ENCODE measurements at regions not wholly inside any gene's neighbourhood (a gene's known extent, or its start where the extent isn't known, plus 50 kb on each side); places are given as distances from the start of the nearest gene placed in this dataset.

DNA sequence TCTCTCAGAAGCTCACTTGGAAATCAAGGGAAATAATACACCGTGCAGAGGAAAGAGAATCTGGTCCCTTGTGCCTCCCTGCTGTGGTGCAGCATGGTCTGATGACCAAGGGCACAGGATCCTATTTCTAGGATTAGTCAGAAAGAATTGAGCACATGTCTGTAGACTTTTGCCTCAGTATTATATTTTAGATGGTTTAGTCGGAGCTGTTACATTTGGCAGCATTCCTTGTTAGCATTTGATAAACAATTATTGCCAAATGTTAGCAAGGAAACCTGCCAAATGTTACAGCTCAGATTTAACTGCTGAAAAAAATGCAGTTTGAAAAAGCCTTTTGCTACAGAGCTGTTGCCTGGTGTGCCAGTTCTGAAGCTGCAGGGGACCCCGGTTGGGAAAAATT is 183.5 kb upstream of the DPYD start:
- DNase-seq = no peak

DNA sequence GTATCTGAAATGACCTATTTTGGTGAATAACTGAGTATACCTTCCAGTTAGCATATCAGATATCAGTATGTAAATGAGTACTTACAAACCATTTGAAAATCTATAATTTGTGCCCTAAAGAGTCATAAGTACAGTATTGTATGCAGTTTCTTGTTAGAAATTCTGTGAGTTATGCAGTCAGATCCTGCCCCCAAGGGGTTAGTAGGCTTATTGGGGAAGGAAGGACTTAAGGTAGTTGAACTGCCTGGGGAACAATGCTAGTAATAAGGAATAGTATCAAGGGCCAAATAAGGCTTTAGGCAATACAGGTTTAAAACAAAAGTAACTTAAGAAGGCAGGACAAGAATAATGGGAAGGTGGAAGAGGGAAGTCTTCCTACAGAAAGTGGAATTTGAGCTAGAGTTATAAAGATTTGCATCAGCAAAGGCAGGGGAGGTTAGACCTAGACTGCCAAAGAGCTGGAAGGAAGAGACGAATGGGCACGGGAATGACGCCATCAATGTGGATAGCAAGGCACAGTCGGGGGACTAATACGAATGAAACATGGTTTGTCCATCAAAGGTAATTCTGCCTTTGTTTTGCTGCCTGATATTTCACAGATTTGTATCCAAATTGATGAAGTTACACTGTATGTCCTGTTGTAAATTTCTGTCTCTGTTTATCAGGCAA is 182.9 kb upstream of the DPYD start:
- DNase-seq = no peak

DNA sequence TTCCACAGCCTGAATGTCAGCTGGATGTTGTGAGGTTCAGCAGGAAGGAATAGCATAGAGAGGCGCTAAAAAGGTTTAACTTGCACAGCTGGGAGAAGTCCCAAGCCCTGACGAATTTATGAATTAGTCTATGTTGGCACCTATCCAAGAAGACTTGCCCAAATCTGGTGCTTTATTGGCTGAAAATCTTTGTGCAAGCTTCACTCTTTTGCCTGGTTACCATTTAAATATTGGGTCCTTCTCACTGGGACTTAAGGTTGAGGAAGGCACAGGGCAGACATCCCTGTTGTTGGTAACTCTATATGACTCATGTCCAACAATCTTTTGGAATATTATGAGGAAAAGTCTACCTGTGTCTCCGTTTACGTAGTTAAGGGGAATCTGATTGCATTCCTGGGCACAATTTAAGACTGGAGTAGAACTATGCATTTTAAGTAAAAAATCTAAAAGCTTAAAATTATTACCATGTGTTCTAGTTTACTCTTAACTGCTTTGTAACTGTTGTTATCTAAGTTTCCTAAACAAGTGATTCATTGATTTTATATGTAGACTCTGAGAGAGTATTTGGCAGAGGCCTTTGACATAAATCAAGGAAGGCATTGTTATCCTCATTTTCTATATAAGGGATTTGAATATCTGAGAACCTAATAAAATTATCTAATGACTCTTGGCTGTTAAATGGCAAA is 181.7 kb upstream of the DPYD start:
- no peak for DNase-seq

DNA sequence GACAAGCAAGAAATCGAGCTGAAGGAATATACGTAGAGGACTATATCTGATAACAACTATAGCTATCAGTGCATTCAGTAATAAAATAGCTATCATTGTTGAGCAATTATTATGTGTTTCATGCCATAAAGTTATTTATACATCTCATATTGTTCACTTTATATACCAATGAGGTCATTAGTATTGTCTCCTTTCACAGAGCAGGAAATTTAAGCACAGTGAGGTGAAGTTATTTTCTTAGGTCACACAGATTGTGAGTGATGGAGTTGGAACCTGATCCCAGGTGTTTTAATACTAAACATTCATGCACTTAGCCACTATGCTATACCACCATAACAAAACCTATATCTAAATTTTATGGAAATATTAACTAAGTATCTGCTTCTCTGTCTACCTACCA is 180.5 kb upstream of the DPYD start:
- DNase-seq = no peak

DNA sequence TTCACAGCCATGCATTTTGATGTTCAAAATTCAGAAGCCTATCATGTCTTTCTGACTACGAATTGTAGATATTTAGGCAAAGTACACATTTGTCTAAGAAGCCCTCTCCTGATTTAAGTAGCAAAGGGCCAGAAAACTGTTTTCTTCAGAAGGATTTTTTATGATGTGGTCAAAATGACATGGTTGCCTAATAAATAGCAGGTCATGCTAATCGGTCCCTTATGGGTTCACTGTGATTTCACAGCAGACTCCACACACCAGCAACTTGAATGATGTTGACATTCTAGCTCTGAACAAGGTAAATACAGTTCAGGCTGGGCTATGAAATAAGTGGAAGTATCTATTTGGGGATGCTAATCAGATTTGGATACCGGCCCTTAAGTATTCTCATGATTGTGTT is 178.7 kb upstream of the DPYD start:
- no peak for DNase-seq

DNA sequence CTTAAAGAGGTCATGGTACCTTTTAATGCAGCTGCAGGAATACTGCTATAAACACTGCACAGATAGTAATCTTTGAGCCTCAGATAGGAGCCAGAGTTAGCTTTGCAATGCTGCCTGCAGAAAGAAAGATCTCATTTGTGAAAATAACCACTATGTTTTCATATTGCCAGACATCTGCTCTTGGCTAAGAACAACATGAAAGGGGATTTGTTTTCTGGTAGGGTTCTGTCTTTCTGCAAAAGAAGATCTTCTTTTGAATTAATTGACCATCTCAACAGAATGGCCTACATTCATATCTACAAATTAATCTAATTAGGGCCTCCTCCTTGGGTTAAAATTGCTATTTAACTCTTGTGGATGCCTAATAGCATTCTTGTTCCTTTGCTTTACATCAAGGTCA is 177.6 kb upstream of the DPYD start:
- no peak for DNase-seq

DNA sequence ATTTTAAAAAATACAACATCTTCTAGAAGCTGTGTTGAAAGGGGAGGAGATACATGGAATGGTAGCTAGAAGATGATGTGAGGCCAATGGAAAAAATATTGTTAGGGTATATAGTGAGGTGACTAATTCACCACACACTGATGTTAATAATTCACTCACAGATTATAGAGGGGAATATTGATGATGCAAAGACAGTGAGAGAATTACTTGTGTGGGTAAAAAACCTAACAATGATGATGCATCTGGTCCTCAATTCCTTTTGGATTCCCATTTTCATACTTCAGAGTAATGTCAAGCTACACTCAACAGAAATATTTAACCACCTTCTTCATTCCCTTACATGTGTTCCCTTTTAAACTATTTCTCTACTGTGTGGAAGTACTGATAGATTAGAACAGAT is 169.5 kb upstream of the DPYD start:
- DNase-seq = no peak

DNA sequence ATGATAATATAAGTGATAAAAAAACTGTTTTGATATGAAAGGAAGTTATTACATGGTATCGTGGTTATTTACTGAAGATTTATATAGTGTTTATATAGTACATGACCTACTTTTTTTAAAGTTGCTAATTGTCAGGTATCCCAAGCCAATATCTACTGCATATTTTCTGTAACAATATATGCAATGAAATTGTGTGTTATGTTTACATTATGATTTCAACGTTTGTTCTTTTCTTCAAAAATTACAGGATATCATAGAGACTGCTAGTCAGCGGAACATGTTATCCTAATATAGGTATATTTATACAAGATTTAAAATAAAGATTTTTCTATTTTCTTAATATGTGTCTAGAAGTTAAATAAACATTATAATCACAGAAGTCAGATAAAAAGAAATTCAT is 167.5 kb upstream of the DPYD start:
- no peak for DNase-seq

DNA sequence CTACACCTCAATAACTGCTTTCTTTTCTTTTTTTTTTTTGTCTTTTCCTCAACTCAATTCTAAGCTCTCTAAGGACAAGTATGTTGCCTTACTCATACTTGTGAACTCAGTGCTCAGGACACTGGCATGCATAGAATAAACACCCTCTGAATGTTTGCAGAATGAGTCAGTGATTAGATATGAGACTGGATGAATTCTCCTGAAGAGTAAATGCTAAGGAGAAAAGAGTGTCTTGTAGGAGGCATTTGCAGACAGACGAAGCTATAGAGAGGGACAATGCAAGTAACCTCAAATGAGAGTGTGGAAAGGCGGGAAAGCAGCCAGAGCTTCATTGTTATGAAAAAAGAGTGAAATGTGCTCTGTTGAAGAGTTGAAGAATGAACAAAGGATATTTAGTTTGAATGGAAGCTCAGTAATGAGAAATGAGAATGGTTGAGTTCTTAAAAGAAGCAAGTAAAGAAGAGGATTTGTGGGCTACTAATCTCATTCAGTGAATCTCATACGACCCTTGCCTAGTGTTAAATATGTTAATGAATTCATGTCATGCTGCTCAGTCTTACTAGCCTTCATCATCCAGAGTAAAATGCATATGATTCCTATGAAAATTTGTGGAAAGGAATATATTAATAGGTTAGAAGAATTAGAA is 166.1 kb upstream of the DPYD start:
- DNase-seq = no peak

DNA sequence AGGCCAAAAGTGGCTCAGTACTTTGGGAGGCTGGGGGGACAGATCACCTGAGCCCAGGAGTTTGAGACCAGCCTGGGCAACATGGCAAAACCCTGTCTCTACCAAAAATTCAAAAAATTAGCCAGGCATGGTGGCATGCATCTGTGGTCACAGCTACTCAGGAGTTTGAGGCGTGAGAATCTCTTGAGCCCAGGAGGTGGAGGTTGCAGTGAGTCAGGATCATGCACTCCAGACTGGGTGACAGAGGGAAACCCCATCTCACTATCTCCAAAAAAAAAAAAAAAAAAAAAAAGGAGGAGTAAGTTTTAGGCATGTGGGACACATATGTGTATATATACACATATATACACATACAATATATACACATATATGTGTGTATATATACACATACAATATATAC is 165.3 kb upstream of the DPYD start:
- DNase-seq = no peak

DNA sequence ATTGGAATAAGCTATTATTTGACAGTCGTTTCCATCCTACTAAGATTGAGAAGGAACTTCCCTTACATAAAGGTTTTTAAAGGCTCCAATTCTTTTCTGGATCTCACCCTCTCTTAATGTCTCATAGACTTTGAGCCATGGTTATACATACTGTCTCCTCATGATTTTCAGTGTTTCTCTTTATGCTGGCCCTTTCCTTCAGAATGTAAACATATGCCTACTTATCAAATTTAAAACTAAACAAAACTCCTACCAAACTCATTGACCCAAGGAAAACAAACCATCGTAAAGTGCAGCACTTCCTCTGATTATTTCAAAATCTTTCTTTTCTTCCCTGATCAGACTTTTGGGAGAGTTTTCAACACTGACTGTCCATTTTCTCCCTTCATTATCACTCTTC is 163.4 kb upstream of the DPYD start:
- DNase-seq = no peak

DNA sequence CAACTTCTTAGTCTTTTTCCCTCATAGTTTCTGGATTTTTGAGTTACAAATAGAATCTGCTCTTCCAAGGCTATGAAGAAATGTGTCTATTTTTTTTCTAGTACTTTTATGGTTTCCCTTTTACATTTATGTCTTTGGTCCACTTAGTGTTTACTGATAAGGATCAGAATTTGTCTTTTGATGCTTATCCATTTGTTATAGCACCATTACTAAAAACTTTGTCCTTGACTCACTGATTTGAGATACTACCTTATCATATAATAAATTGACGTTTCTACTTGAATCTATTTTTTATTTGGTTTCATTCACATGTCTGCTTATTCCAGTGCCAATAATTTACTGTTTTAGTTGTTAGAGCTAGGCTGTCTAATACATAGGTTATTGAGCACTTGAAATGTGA is 161.1 kb upstream of the DPYD start:
- no peak for DNase-seq

DNA sequence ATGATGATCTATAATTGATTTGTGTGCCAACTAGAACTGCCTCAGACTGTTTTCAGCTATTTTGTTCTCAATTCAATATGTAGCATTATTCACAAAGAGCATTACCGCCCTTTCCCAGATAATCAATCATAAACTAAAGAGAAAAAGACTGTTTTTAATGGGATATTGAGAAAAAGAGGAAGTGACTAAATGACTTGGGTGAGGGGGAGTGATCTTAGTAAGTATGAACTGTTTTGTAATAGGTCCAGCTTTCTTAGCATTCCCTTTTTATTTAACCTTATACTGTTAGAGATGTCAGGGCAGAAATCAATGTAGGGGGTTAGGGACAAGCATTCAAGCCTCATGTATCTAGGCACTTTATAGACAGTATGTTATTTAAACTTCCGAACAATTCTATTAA is 157.8 kb upstream of the DPYD start:
- DNase-seq = no peak

DNA sequence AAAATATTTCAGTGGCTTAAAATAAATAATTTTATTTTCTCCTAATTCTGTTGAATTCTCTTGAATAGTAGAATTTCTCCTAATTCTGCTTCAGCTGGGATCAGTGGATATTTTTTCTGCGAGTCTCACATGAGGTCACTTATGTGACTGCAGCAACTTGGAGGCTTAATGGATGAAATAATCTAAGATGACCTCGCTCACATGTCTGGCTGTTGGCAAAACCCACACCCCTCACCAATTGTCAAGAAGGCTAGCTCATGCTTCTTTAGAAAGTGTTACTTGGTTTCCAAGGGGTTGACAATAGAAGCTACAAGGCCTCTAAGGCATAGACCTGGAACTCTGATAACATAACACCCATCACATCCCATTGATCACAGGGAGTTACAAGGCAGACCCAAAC is 156.9 kb upstream of the DPYD start:
- no peak for DNase-seq

DNA sequence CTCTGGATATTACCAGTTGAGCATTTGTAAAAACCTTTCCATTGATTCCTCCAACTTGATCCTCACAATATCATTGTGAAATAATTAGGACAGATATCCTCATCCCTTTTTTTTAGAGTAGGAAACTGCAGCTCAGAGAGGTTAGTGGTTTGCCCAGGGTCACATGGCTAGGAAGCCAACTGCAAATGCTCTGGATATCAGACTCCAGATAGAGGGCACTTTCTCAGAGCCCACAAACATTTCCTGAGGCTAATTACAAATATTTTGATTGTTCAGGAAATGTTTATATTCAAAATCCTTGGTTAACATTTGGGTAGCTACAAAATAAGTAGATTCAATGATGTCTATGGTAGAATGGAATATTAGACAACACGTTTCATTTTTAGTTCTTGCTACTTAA is 154.8 kb upstream of the DPYD start:
- DNase-seq = no peak

DNA sequence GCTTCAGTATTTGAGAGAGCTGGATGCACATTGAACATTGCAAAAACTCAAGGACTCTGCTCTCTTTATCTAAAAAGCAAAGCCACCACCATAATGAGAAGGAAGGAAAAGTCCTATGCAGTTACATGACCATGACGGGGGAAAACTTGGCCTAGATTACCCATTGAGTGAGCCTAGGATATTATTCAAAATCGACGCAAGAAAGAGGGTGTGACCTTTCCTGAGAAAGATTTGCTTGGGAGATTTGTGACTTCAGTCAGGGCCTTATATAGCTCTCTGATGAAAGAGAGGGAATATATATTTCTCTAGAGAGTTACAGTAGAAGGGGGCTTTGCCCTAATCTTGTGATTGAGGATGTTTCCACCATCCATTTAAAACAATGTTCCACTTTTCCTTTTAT is 153.0 kb upstream of the DPYD start:
- DNase-seq = no peak

DNA sequence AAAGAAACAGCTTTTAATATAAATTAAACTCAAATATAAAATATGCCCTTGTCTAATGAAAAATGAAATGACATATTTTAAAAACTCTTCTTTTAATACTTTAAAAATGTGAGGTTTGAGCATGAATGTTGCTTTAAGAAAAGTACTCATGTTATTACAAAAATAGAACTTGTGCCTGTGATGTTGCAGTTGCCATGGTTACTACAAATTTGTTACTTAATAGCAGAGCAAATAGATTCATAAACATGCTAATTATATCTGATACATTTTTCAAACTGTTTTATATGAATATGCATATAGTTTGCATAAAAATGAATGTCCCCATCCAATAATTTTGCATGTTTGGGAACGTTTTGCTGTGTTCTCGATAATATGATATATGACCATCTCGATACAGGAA is 152.3 kb upstream of the DPYD start:
- DNase-seq = no peak

DNA sequence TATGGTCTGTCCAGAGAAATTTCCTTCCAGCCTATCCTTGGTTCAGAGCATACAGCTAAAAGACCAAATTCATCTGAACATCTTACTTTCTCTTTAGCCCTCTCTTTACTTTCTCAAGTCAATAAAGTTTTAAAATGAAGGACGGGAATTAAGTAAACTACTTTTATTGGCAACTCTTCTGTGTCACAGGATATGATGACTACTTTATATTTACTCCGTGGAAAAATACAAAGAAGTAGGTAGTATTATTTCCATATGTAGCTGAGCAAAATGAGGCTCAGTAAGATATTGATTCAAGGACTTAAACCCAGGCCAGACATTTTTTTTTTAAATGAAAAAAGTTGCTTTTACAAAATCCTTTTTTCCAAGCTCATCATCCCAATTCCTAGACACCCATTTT is 151.2 kb upstream of the DPYD start:
- DNase-seq = no peak

DNA sequence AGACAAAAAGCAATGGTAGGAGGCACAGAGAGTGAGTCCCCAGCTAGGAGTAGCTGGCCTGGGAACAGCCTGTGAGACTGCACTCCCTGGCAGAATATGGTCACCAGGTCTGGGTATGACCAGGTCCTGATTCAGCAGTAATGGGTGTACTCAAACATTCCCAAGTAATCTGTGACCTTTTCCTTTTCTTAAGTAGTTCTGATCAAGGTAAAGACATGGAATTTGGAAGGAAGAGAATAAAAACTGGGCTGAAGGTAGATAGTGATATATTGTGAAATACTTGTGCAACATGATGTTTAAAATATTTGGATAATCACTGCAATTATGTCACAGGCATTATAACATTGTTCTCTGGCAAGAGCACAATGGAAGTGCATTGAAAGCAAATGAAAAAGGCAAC is 147.2 kb upstream of the DPYD start:
- no peak for DNase-seq

DNA sequence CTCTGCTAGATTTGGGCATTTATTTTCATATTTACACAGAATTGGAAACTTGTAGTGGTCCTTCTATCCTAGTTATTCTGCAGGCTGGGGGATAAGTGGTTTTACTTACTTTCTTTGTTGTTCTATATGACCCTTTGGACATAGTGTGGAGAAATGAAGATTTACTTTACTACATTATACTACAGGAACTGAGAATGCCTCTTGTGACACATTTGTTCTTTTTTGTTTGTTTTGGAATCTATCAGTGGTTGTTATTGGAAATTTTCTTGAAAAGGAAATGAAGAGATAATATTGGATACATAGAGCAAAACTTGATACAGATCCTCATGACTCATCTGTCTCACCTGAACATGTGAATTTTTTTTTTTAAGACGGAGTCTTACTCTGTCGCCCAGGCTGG is 146.1 kb upstream of the DPYD start:
- no peak for DNase-seq

DNA sequence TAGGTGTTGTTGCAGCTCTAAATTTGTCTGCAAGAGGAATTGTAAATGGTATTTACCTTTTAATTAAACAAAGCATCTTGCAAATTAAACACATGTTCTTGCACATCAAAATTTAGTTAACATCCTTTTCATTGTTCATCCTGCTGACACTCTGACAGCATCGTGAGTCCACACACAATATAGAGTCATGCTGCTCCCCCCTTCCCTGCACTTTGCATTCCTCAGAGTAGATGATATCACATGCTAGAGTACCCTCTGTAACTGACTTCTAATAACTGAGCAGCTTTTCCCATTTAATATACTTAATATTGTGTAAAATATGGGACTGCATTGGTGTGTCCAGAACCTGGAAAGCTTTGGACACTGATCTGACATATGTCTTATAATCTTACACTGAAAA is 138.8 kb upstream of the DPYD start:
- DNase-seq = no peak

DNA sequence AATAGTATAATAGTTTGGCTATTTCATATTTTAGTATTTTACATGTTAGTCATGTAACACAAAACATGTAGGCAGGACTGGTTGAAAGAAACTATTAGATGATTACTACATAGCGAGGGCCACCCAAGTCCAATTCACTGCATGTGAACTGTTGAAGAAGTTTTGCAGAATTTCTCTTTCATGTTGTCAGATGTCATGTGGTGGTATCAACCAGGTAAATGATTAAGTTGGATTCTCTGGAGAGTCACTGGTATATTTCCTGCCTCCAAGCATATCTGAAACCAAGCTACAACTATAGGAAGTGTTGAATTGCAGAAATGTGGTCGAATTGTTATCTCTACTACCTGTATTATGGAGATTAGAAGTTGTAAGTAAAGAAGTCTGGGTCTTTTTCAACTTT is 137.8 kb upstream of the DPYD start:
- no peak for DNase-seq

DNA sequence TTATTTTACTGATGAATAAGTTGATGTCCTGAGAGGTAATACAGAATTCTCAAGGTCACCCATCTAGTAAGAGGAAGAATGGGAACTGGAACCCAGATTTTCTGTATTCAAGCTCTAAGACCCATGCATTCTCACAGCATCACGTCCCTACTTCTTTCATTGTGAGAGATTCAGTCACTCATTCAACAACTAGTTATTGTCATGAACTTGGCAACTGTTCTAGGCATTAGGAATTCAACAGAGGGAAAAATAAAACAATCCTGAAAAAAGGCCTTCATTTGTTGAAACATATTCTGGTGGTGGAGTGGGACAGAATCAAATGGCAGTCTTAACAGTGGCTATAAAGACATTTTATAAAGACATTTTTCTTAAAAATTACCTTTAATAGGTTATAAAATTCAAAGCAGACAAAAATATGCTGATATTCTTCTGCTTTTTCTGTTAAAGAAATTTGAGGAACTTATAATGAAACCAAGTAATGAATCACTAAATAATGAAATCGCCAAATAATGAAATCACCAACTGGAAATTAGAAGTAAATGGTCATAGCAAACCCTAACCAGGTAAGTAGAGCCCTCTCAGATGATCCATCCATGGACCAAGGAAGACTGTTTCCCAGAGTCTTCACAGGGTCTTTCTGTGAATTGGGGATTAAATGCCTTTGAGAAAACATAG is 136.5 kb upstream of the DPYD start:
- no peak for DNase-seq

DNA sequence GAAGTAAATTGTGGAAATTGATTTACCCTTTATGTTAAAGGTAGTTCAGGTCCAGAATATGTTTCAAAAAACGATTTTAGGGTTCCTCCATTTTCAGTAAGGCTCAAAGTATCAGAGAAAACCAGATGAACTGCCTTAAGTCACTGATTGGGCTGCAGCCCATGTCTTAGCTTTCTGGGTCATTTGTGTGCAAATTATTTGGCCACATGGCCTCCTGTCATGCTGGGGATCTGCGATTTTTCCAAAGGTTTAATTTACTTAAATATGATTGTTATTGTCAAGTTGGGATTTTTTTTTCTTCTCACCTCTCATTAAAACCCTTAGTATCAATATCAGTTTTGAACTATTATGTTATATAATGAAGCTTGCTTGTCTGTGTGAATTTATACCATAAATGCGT is 135.9 kb upstream of the DPYD start:
- no peak for DNase-seq
